Prostate gland (tissue), 2 donors: ENCODE measurements at regions not wholly inside any gene's neighbourhood (a gene's known extent, or its start where the extent isn't known, plus 50 kb on each side); places are given as distances from the start of the nearest gene placed in this dataset.

Experiments
- DNase-seq: peaks from one replicate; pipeline ENCODE4 v3.0.0-alpha.2; 2019; ENCODE audit warnings: low spot score
- H3K27ac ChIP-seq, 2 donors: fragments of 200-600 bp; sonication (generic); 2 replicates each; pipeline ENCODE4 v1.5.1; 2017 to 2019
- H3K27me3 ChIP-seq: fragments of 200-600 bp; sonication (generic); replicated peaks from 2 replicates; pipeline ENCODE4 v1.5.1; 2019; ENCODE audit not compliant: insufficient read depth
- H3K36me3 ChIP-seq, 2 donors: fragments of 200-600 bp; sonication (generic); 1 replicate in 1 of 2; 2 replicates in 1 of 2; pipeline versions ENCODE4 v1.5.1 to v1.8.1; 2017 to 2019
- H3K4me1 ChIP-seq: fragments of 200-600 bp; sonication (generic); replicated peaks from 2 replicates; pipeline ENCODE4 v1.5.1; 2019
- H3K4me3 ChIP-seq, 2 donors: fragments of 200-600 bp; sonication (generic); 2 replicates each; pipeline ENCODE4 v1.5.1; 2017 to 2019
- H3K9me3 ChIP-seq: fragments of 200-600 bp; sonication (generic); 2 replicates; pipeline ENCODE4 v1.5.1; 2017
- POLR2A ChIP-seq: fragments of 450-650 bp; IDR thresholded peaks from one replicate; pipeline ENCODE4 v1.6.1; 2016; ENCODE audit warnings: antibody characterized with exemption, mild to moderate bottlenecking
- POLR2AphosphoS5 ChIP-seq: sonication (generic); formaldehyde crosslinking; IDR thresholded peaks from one replicate; pipeline ENCODE4 v1.6.1; 2017; ENCODE audit warnings: antibody characterized with exemption
- WGBS: methylation state at CpG from one replicate; pipeline ENCODE4 v1.1.5; 2018; 5-methylcytosine and 5-hydroxymethylcytosine counted together
- intact Hi-C: fragments of 100-400 bp; cut with DNase I; formaldehyde crosslinking; loops from one replicate; pipeline ENCODE4 v1.14.2; 2022
- TF ChIP-seq, protein P1 (sequence below), 4 experiments: fragments of 200-600 bp in 2 of 4; fragments of 450-650 bp in 2 of 4; sonication (generic) in 2 of 4; IDR thresholded peaks; 1 replicate in 3 of 4; 2 replicates in 1 of 4; pipeline ENCODE4 v1.5.1; 2016 to 2019; ENCODE audit warnings: antibody characterized with exemption in 4 of 4, mild to moderate bottlenecking in 2 of 4, moderate library complexity in 2 of 4

- intact Hi-C loops = no loop called here
- H3K36me3 ChIP-seq = no peaks in the 10 kb centered on the region
- DNase-seq = no peak
- no peaks in the 10 kb centered on the region for H3K9me3 ChIP-seq
- 52% methylated on average over 2 of the region's 2 CpGs for WGBS
- H3K27ac ChIP-seq = no peak overlapping the region
- no peak overlapping the region for H3K4me3 ChIP-seq
- H3K4me1 ChIP-seq = no peaks in the 10 kb centered on the region
- TF ChIP-seq POLR2A (no peak), POLR2AphosphoS5 (no peak)
- TF ChIP-seq, protein P1, sequence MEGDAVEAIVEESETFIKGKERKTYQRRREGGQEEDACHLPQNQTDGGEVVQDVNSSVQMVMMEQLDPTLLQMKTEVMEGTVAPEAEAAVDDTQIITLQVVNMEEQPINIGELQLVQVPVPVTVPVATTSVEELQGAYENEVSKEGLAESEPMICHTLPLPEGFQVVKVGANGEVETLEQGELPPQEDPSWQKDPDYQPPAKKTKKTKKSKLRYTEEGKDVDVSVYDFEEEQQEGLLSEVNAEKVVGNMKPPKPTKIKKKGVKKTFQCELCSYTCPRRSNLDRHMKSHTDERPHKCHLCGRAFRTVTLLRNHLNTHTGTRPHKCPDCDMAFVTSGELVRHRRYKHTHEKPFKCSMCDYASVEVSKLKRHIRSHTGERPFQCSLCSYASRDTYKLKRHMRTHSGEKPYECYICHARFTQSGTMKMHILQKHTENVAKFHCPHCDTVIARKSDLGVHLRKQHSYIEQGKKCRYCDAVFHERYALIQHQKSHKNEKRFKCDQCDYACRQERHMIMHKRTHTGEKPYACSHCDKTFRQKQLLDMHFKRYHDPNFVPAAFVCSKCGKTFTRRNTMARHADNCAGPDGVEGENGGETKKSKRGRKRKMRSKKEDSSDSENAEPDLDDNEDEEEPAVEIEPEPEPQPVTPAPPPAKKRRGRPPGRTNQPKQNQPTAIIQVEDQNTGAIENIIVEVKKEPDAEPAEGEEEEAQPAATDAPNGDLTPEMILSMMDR (IDR thresholded peaks at IDR 0.05) = no peak
- H3K27me3 ChIP-seq = no peaks in the 10 kb centered on the region
Observed at GRCh38 chr6:101266063-101266462, 127.4 kb upstream of the GRIK2 start.

DNA sequence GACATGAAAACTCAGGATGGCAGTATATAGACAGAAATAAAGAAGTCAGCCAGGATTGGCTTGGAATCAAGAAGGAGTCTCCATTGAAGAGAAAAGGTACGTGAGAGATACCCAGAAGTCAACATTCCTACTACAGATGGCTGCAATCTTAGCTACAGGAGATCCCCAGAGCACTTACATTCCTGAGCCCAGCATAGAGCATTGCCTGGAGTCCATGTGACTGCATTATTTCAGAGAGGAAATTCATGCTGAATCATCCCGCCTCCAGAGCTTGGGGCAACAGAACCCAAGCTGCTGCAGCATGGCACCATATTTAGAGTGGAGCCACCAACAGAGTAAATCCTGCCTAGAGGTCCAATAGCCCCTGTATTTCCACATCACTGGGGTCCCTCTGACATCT lies 125.0 kb upstream of the GRIK2 start:
- no peak overlapping the region for H3K27ac ChIP-seq
- no peak for DNase-seq
- no peaks in the 10 kb centered on the region for H3K9me3 ChIP-seq
- 78% methylated on average over 2 of the region's 2 CpGs for WGBS
- no peaks in the 10 kb centered on the region for H3K4me1 ChIP-seq
- H3K27me3 ChIP-seq = no peaks in the 10 kb centered on the region
- no peak overlapping the region for H3K4me3 ChIP-seq
- intact Hi-C loops = no loop called here
- no peaks in the 10 kb centered on the region for H3K36me3 ChIP-seq
- TF ChIP-seq POLR2AphosphoS5 (no peak), POLR2A (no peak)
- TF ChIP-seq, protein P1 (IDR thresholded peaks at IDR 0.05) = no peak

DNA sequence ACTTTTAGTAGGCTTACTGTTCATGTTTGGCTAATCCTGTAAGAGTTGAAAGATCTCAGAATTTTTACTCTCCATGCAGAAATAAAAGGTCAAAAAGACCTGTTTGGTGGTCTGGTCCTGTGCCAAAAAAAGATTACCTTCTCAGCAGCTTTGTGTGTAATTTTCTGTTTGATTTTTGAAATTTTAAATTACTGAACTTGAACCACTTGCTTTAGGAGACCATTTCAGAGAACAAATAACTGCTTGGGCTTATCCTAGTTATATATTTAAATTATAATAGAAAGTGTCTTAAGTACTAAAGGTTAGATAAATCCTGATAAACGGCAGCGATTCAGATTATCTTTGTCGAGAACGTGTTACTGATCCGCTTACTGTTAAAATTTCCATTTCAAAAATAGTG lies 118.3 kb upstream of the GRIK2 start:
- Histone ChIP-seq H3K9me3 (no peaks in the 10 kb centered on the region), H3K4me1 (no peaks in the 10 kb centered on the region), H3K4me3 (no peak overlapping the region), H3K27me3 (no peaks in the 10 kb centered on the region), H3K36me3 (no peaks in the 10 kb centered on the region), H3K27ac (no peak overlapping the region)
- DNase-seq = no peak
- WGBS = 90% methylated on average over 5 of the region's 5 CpGs
- intact Hi-C loops = no loop called here
- TF ChIP-seq, protein P1 (IDR thresholded peaks at IDR 0.05) = no peak
- TF ChIP-seq POLR2A = no peak
- TF ChIP-seq POLR2AphosphoS5 = no peak

GRCh38 chr6:101276066-101276465 lies 117.4 kb upstream of the GRIK2 start:
- DNase-seq = no peak
- no peak overlapping the region for H3K27ac ChIP-seq
- intact Hi-C loops = no loop called here
- no peak overlapping the region for H3K4me3 ChIP-seq
- no peaks in the 10 kb centered on the region for H3K9me3 ChIP-seq
- H3K27me3 ChIP-seq = no peaks in the 10 kb centered on the region
- H3K36me3 ChIP-seq = no peaks in the 10 kb centered on the region
- TF ChIP-seq, protein P1 (IDR thresholded peaks at IDR 0.05) = no peak
- TF ChIP-seq POLR2AphosphoS5 (no peak), POLR2A (no peak)
- no peaks in the 10 kb centered on the region for H3K4me1 ChIP-seq

DNA sequence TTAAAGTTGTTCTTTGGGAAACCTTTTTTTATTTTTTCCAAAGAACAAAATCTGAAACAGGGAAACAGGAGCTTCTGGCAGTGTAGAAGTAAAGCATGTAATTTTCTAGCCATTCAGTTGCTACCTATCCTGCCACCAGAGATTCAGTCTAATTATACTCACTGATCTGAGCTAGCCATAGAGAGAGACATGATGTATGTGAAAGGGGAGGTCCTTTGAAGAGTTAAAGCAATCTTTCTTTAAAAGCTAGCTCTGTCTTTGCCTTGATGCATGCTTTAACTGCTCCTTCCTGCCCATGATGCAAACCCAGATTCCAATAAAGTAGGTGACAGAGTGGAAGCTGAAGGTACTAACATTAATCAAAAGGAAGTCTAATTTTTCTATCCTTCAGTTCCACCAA lies 114.1 kb upstream of the GRIK2 start:
- DNase-seq = no peak
- Histone ChIP-seq H3K4me1 (no peaks in the 10 kb centered on the region), H3K27me3 (no peaks in the 10 kb centered on the region), H3K36me3 (no peaks in the 10 kb centered on the region), H3K27ac (no peak overlapping the region), H3K4me3 (no peak overlapping the region), H3K9me3 (no peaks in the 10 kb centered on the region)
- TF ChIP-seq POLR2A = no peak
- TF ChIP-seq POLR2AphosphoS5 = no peak
- TF ChIP-seq, protein P1 (IDR thresholded peaks at IDR 0.05) = no peak
- intact Hi-C loops = no loop called here
